GM08714 (cell line): ENCODE measurements at regions not wholly inside any gene's neighbourhood (a gene's known extent, or its start where the extent isn't known, plus 50 kb on each side); places are given as distances from the start of the nearest gene placed in this dataset.
"Not testable (repeated sequence)": the region's sequence is repeated elsewhere in the genome, so short reads cannot be mapped to it uniquely, and the experiment has no call there.

ENCODE experiments used
- H3K4me3 ChIP-seq: fragments of 200-500 bp; sonication (Bioruptor generic); 2 replicates; pipeline ENCODE4 v1.5.1; 2014; ENCODE audit warnings: mild to moderate bottlenecking, low read length, inconsistent platforms
- ZNF274 ChIP-seq: IDR thresholded peaks from 2 replicates; pipeline ENCODE4 v1.6.1; 2012; ENCODE audit warnings: mild to moderate bottlenecking, low read depth, low read length

DNA sequence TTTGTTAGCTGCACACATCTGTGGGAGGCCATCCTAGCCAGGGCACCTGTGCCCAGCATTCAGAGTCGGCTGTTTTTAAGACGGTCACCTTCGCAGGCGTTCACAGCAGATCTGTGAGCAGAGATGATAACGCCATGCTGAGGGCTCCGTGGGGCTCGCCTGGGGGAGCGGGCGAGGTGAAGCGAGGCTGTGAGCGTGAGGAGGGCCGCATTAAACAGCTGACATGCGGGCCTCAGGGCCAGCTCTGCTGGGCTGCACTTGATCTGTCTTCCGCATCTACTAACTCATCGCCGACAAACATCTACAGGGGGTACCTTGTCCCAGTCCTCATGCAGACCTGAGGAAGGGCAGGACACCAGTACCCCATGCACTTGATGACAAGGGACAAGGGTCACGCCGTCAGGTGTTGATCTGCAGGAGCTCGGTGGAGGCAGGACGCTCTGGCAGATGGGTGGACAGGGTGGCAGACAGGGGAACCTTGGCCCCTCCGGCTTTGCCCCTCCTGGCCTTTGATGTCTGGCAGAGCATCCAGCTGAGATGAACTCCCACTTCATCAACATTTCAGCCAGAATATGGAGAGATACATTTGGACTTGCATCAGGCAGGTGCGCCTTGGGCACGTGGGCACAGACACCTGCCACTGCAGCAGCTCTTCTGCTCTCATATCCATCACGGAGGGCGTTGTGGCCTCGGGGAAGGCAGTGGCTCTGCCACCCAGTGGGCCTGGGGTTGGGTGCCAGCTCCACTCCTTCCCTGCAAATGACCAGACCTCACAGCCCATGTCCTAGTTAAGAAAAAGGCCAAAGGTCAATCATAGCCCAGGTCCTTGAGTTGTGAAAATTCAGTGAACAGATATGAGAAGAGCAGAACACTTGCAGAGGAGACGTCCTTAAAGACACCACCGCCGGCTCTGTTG, 822.9 kb downstream of the BRD1 start:
- H3K4me3 ChIP-seq = no peak overlapping the region
- no peak for TF ChIP-seq ZNF274

- H3K4me3 ChIP-seq = not testable (repeated sequence)
These were observed 830.1 kb downstream of the BRD1 start for GRCh38 chr22:48997605-48998004.

DNA sequence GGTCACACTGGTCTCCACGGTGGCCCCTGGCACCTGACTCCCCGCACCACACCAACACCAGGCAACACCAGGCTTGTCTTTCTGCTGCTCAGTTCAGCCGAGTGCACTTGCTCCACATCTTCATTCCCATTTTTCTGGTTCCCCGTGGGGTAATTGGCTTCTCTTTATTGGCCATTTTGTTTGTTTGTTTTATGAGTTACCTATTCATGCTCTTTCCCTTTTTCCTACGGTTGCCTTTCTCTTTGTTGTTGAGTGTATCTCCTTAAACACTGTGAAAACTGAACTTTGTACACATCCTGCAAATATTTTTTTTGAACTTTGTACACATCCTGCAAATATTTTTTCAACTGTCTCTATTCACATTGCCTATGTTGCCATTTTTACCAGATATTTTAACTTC, 834.0 kb downstream of the BRD1 start:
- no peak overlapping the region for H3K4me3 ChIP-seq
- no peak for TF ChIP-seq ZNF274

GRCh38 chr22:48984639-48985038, 843.0 kb downstream of the BRD1 start:
- no peak overlapping the region for H3K4me3 ChIP-seq
- TF ChIP-seq ZNF274 = no peak

DNA sequence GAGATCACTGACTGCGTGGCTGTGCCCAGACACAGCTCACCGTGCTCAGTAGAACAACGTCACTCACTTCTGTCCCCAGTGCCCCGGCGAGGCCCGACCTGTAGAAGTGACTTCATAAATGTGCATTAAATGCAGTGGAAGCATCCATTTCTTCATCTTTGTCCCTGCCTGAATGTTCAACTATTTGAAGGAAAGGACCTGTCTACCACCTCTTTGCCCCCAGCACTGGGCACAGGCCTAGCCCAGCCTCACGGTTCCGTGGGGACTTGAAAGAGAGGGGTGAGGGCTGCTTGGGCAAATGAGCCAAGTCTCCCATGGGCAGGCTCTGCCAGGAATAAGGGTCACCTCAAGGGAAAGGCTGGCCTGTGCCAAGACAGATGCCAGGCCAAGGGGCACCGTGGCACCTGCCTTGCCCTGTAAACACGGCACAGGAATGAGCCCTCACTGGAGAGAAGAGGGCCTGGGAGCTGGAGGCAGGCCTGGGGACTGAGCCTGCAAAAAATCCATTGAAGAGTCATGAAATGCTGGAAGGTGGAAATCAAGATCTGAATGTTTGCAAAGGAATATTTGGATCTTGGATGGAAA, 845.3 kb downstream of the BRD1 start:
- H3K4me3 ChIP-seq = no peak overlapping the region
- TF ChIP-seq ZNF274 = no peak

GRCh38 chr22:48981371-48982061, 846.2 kb downstream of the BRD1 start:
- H3K4me3 ChIP-seq = no peak overlapping the region
- TF ChIP-seq ZNF274 = no peak

DNA sequence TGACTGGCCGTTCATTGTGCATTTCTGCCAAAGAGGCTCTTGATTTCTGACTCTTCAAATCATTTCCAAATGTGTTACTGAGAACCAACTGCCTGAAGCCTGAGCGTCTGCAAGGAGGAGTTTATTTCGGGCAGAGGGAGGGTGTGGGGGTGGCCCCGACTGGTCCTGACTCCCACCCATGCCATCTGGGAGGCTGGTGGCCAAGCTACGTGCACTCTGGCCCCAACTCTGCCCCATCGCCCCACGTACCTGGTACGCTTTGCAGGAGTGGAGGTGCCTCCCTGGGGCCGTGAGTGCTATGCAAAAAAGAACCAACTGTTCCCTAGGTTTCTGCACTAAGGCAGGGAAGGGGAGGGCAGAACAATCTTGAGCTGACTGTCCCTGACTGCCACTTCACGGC, 846.8 kb downstream of the BRD1 start:
- no peak for TF ChIP-seq ZNF274
- no peak overlapping the region for H3K4me3 ChIP-seq

- H3K4me3 ChIP-seq = no peak overlapping the region
These were observed 847.3 kb downstream of the BRD1 start for GRCh38 chr22:48980409-48980808.

GRCh38 chr22:48979482-48979881, 848.2 kb downstream of the BRD1 start:
- no peak for TF ChIP-seq ZNF274
- no peak overlapping the region for H3K4me3 ChIP-seq

More at GRCh38 chr22:48980409-48980808, 847.3 kb downstream of the BRD1 start:
- TF ChIP-seq ZNF274 = no peak

DNA sequence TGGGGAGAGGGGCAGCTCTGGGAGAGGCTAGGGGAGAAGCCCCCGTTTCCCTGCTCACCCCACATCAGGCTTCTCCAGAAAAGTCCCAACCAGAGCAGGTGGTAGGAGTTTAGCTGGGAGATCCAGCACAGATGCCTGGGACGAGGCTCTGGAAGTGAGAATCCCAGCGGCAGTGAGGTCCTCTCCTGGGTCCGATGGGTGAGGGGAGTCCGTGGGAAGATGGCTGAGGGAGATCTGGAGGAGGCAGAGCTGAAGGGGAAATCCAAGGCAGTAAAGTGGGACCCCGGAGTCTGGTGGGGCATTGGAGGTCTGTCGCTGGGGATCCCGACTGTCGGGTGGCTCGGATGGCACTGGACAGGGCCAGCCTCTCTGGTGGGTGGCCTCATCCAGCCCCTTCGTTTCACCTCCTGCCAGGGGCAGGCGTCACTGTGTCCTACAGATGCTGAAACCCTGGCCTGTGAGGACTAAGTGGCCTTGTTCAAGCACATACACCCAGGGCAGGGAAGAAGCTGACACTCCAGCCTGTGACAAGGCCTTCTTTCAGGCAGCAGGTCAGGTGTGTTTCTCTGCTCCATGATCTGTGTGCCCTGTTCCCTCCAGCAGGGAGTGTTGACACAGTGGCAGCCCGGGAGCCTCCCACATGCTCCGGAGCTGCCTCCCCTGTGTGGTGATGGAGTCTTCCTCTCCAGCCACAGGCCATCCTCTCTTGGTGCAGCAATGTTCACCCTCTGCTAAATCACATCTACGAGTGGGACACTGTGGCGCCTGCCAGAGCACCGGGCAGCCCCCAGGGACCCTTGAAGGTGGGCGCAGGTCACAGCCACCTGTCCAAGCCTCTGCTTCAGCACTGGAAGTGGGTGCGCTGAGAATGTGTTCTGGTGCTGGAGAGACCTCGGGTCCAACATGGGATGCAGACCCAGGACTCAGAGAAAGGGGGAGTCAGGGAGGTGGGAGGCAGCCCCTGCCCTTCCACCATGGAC, 850.8 kb downstream of the BRD1 start:
- no peak overlapping the region for H3K4me3 ChIP-seq
- TF ChIP-seq ZNF274 = no peak

GRCh38 chr22:48975886-48976285, 851.8 kb downstream of the BRD1 start:
- H3K4me3 ChIP-seq = no peak overlapping the region
- no peak for TF ChIP-seq ZNF274

- TF ChIP-seq ZNF274 = no peak
These were observed 852.3 kb downstream of the BRD1 start for GRCh38 chr22:48975316-48975741.

DNA sequence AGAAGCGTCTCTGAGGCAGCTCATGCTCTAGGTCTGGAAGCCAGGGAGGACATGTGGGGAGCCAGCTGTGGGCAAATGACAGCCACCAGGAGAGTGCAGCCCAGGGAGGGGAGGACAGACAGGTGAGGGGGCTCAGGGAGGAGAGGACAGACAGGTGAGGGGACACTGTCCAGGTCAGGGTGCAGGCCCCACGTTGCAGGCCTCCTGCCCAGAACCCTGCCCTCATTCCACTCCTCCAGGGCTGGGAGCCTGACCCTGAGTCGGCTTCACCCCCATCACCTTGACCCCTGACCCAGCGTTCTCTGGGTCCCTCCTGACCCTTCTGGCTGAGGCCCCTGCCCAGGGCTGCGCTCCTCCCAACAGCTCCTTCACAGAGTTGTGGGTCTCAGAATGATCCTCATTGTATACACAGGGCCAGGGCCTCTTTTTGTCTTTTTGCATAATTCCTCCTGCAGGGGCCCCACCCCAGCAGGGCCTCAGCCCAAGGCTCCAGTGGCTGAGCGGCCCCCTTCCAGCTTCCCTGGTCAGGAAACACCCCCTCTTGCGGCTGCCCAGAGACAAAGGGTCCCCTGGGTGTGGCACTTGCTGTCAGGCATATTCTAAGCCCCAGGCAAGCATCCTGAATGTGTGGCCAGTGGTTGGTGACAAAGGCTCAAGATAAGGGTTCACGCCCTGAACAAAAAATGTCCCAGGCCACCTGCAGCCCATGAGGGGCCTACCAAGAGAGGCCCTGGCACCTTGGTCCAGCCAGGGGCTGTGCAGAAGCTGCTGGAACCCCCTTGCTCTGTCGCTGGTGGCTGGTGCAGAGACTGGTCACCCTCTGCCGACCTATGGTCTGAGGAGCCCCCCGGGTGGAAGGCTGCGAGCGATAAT, 853.0 kb downstream of the BRD1 start:
- H3K4me3 ChIP-seq = no peak overlapping the region
- no peak for TF ChIP-seq ZNF274

More at GRCh38 chr22:48975316-48975741, 852.3 kb downstream of the BRD1 start:
- no peak overlapping the region for H3K4me3 ChIP-seq
